ENCODE measurements at regions not wholly inside any gene's neighbourhood (a gene's known extent, or its start where the extent isn't known, plus 50 kb on each side); places are given as distances from the start of the nearest gene placed in this dataset.

GRCh38 chr3:35224565-35225295, 414.6 kb upstream of the ARPP21 start:
- TF ChIP-seq EZH2 (IDR thresholded peaks at IDR 0.05; ENCODE audit: borderline replicate concordance, insufficient read depth, low read length, poor library complexity, severe bottlenecking) (no peak), MXI1 (conservative IDR thresholded peaks at IDR 0.05; ENCODE audit: poor library complexity, severe bottlenecking) (no peak), CTCF (IDR thresholded peaks at IDR 0.05; ENCODE audit: poor library complexity, severe bottlenecking) (no peak), EP300 (conservative IDR thresholded peaks at IDR 0.05; ENCODE audit: poor library complexity, severe bottlenecking) (no peak), TAF1 (IDR thresholded peaks at IDR 0.05; ENCODE audit: low read depth) (no peak), POLR2AphosphoS5 (IDR thresholded peaks at IDR 0.05) (no peak), RAD21 (conservative IDR thresholded peaks at IDR 0.05) (no peak), REST (IDR thresholded peaks at IDR 0.05; ENCODE audit: borderline replicate concordance) (no peak), SMC3 (conservative IDR thresholded peaks at IDR 0.05; ENCODE audit: poor library complexity) (no peak)
- no peaks in the 10 kb centered on the region for H4K20me1 ChIP-seq (ENCODE audit: insufficient read depth)
- H2AFZ ChIP-seq (ENCODE audit: low read depth, low read length), result no peak overlapping the region
- H3K27me3 ChIP-seq (ENCODE audit: insufficient read depth, low read depth, low read length), result no peaks in the 10 kb centered on the region
- no peak overlapping the region for H3K4me3 ChIP-seq (ENCODE audit: low read length)
- H3K36me3 ChIP-seq (ENCODE audit: insufficient read depth, low read length), result no peaks in the 10 kb centered on the region
- no peaks in the 10 kb centered on the region for H3F3A ChIP-seq (ENCODE audit: insufficient read depth, low read length, poor library complexity, severe bottlenecking)
- H3K79me2 ChIP-seq (replicated peaks; ENCODE audit: insufficient read depth, low read length), result no peaks in the 10 kb centered on the region
- H3K4me2 ChIP-seq (ENCODE audit: low read length), result no peak overlapping the region
- no peak overlapping the region for H3K9ac ChIP-seq (ENCODE audit: low read length)
- no peaks in the 10 kb centered on the region for H3K9me3 ChIP-seq (ENCODE audit: low read length)
- no peaks in the 10 kb centered on the region for H3K9me2 ChIP-seq (ENCODE audit: insufficient read depth, low read length)
- H3K27ac ChIP-seq (ENCODE audit: low read length), result no peak overlapping the region

GRCh38 chr3:35241236-35241635, 398.1 kb upstream of the ARPP21 start:
- no peaks in the 10 kb centered on the region for H3K79me2 ChIP-seq (replicated peaks; ENCODE audit: insufficient read depth, low read length)
- no peaks in the 10 kb centered on the region for H3K36me3 ChIP-seq (ENCODE audit: insufficient read depth, low read length)
- H3K4me3 ChIP-seq (ENCODE audit: low read length), result no peak overlapping the region
- no peak overlapping the region for H3K27ac ChIP-seq (ENCODE audit: low read length)
- no peaks in the 10 kb centered on the region for H3K9me2 ChIP-seq (ENCODE audit: insufficient read depth, low read length)
- no peak for TF ChIP-seq EZH2 (IDR thresholded peaks at IDR 0.05; ENCODE audit: borderline replicate concordance, insufficient read depth, low read length, poor library complexity, severe bottlenecking)
- TF ChIP-seq SMC3 (conservative IDR thresholded peaks at IDR 0.05; ENCODE audit: poor library complexity), result no peak
- no peak for TF ChIP-seq REST (IDR thresholded peaks at IDR 0.05; ENCODE audit: borderline replicate concordance)
- no peak for TF ChIP-seq EP300 (conservative IDR thresholded peaks at IDR 0.05; ENCODE audit: poor library complexity, severe bottlenecking)
- TF ChIP-seq MXI1 (conservative IDR thresholded peaks at IDR 0.05; ENCODE audit: poor library complexity, severe bottlenecking), result no peak
- TF ChIP-seq CTCF (IDR thresholded peaks at IDR 0.05; ENCODE audit: poor library complexity, severe bottlenecking), result no peak
- no peak for TF ChIP-seq RAD21 (conservative IDR thresholded peaks at IDR 0.05)
- TF ChIP-seq TAF1 (IDR thresholded peaks at IDR 0.05; ENCODE audit: low read depth), result no peak
- no peak for TF ChIP-seq POLR2AphosphoS5 (IDR thresholded peaks at IDR 0.05)
- no peaks in the 10 kb centered on the region for H3F3A ChIP-seq (ENCODE audit: insufficient read depth, low read length, poor library complexity, severe bottlenecking)
- H3K4me2 ChIP-seq (ENCODE audit: low read length), result no peak overlapping the region
- no peaks in the 10 kb centered on the region for H4K20me1 ChIP-seq (ENCODE audit: insufficient read depth)
- H3K9me3 ChIP-seq (ENCODE audit: low read length), result no peaks in the 10 kb centered on the region
- H3K27me3 ChIP-seq (ENCODE audit: insufficient read depth, low read depth, low read length), result no peaks in the 10 kb centered on the region
- no peak overlapping the region for H3K9ac ChIP-seq (ENCODE audit: low read length)
- no peak overlapping the region for H2AFZ ChIP-seq (ENCODE audit: low read depth, low read length)

Measured in neural cell (in vitro differentiated cells).